SK-N-SH treated with all-trans-retinoic acid at 6 μM for 48 hours (cell line): ENCODE measurements at regions not wholly inside any gene's neighbourhood (a gene's known extent, or its start where the extent isn't known, plus 50 kb on each side); places are given as distances from the start of the nearest gene placed in this dataset.

Experiments used
- ATAC-seq: fragments of 200-7000 bp; cut with Tn5 transposase; 3 replicates; pipeline ENCODE4 v1.9.1; 2020; ENCODE audit warnings: mild to moderate bottlenecking, moderate library complexity
- ARNTL ChIP-seq: fragments of 450-650 bp; formaldehyde crosslinking; IDR thresholded peaks from 2 replicates; pipeline ENCODE4 v1.5.0; 2020; ENCODE audit warnings: low read depth, mild to moderate bottlenecking, moderate library complexity, borderline replicate concordance
- BACH2 ChIP-seq: fragments of 250-450 bp; sonication (Bioruptor Pico); IDR thresholded peaks from 2 replicates; pipeline ENCODE4 v1.9.0; 2021; ENCODE audit warnings: mild to moderate bottlenecking, borderline replicate concordance
- CREB5 ChIP-seq: fragments of 250-450 bp; sonication (Bioruptor Pico); IDR thresholded peaks from 2 replicates; pipeline ENCODE4 v1.5.1; 2020; ENCODE audit warnings: low read depth, mild to moderate bottlenecking, moderate library complexity
- CSDC2 ChIP-seq: fragments of 250-450 bp; sonication (Bioruptor Pico); IDR thresholded peaks from 2 replicates; pipeline ENCODE4 v1.5.0; 2020; ENCODE audit warnings: mild to moderate bottlenecking, moderate library complexity
- CSRNP3 ChIP-seq: fragments of 250-450 bp; sonication (Bioruptor Pico); IDR thresholded peaks from 2 replicates; pipeline ENCODE4 v1.5.1; 2021; ENCODE audit warnings: mild to moderate bottlenecking, moderate library complexity
- ESRRG ChIP-seq: fragments of 250-450 bp; sonication (Bioruptor Pico); IDR thresholded peaks from 2 replicates; pipeline ENCODE4 v1.6.1; 2021; ENCODE audit warnings: mild to moderate bottlenecking
- GLIS3 ChIP-seq: fragments of 250-450 bp; sonication (Bioruptor Pico); IDR thresholded peaks from 2 replicates; pipeline ENCODE4 v1.5.0; 2020; ENCODE audit warnings: mild to moderate bottlenecking, moderate library complexity
- ISL1 ChIP-seq: fragments of 250-450 bp; sonication (Bioruptor Pico); IDR thresholded peaks from 2 replicates; pipeline ENCODE4 v2.1.2; 2022; ENCODE audit warnings: mild to moderate bottlenecking, moderate library complexity
- OSR1 ChIP-seq: fragments of 250-450 bp; sonication (Bioruptor Pico); IDR thresholded peaks from 2 replicates; pipeline ENCODE4 v1.8.0; 2022; ENCODE audit warnings: moderate library complexity, mild to moderate bottlenecking, inconsistent platforms
- POU6F1 ChIP-seq: fragments of 250-450 bp; sonication (Bioruptor Pico); IDR thresholded peaks from 2 replicates; pipeline ENCODE4 v1.8.0; 2021; ENCODE audit warnings: low read depth, mild to moderate bottlenecking, moderate library complexity, borderline replicate concordance
- PPARA ChIP-seq: fragments of 250-450 bp; sonication (Bioruptor Pico); IDR thresholded peaks from 2 replicates; pipeline ENCODE4 v1.5.0; 2020; ENCODE audit warnings: mild to moderate bottlenecking, borderline replicate concordance
- SNAI2 ChIP-seq: fragments of 250-450 bp; sonication (Bioruptor Pico); IDR thresholded peaks from 2 replicates; pipeline ENCODE4 v1.5.0; 2020; ENCODE audit warnings: mild to moderate bottlenecking, moderate library complexity
- TCF4 ChIP-seq: fragments of 250-450 bp; sonication (Bioruptor Pico); IDR thresholded peaks from 2 replicates; pipeline ENCODE4 v1.8.0; 2021; ENCODE audit warnings: mild to moderate bottlenecking, moderate library complexity, borderline replicate concordance
- TOX ChIP-seq: fragments of 250-450 bp; sonication (Bioruptor Pico); IDR thresholded peaks from 2 replicates; pipeline ENCODE4 v1.8.0; 2021; ENCODE audit warnings: mild to moderate bottlenecking, moderate library complexity, borderline replicate concordance
- TSHZ2 ChIP-seq: fragments of 250-450 bp; sonication (Bioruptor Pico); IDR thresholded peaks from 2 replicates; pipeline ENCODE4 v1.5.0; 2020; ENCODE audit warnings: mild to moderate bottlenecking, moderate library complexity
- ZC3H10 ChIP-seq: fragments of 250-450 bp; sonication (Bioruptor Pico); IDR thresholded peaks from 2 replicates; pipeline ENCODE4 v1.5.1; 2021; ENCODE audit warnings: mild to moderate bottlenecking, moderate library complexity
- ZFP3 ChIP-seq: fragments of 250-450 bp; sonication (Bioruptor Pico); IDR thresholded peaks from 2 replicates; pipeline ENCODE4 v1.5.0; 2020; ENCODE audit warnings: mild to moderate bottlenecking, moderate library complexity
- ZNF70 ChIP-seq: fragments of 450-650 bp; formaldehyde crosslinking; IDR thresholded peaks from 2 replicates; pipeline ENCODE4 v1.5.0; 2020; ENCODE audit warnings: mild to moderate bottlenecking, moderate library complexity
- ZNF8 ChIP-seq: fragments of 450-650 bp; formaldehyde crosslinking; IDR thresholded peaks from 2 replicates; pipeline ENCODE4 v1.5.0; 2020; ENCODE audit warnings: mild to moderate bottlenecking, moderate library complexity
- TF ChIP-seq, protein P1 (sequence below): fragments of 250-450 bp; sonication (Bioruptor Pico); IDR thresholded peaks from 2 replicates; pipeline ENCODE4 v1.8.0; 2020; ENCODE audit warnings: mild to moderate bottlenecking, moderate library complexity, borderline replicate concordance

GRCh38 chr13:72570019-72570418 lies 157.4 kb downstream of the MZT1 start:
- no peak for ATAC-seq
- TF ChIP-seq CSRNP3 (CRISPR knock-in tag) (no peak), ARNTL (no peak), BACH2 (CRISPR knock-in tag) (no peak), GLIS3 (no peak), ESRRG (no peak), TCF4 (CRISPR knock-in tag) (no peak), TSHZ2 (CRISPR knock-in tag) (no peak), OSR1 (no peak), ZC3H10 (CRISPR knock-in tag) (no peak), SNAI2 (CRISPR knock-in tag) (no peak), CREB5 (CRISPR knock-in tag) (no peak), ISL1 (CRISPR knock-in tag) (no peak), POU6F1 (no peak), TOX (CRISPR knock-in tag) (no peak), CSDC2 (CRISPR knock-in tag) (no peak), ZNF8 (CRISPR knock-in tag) (no peak), PPARA (CRISPR knock-in tag) (no peak), ZFP3 (CRISPR knock-in tag) (no peak)

DNA sequence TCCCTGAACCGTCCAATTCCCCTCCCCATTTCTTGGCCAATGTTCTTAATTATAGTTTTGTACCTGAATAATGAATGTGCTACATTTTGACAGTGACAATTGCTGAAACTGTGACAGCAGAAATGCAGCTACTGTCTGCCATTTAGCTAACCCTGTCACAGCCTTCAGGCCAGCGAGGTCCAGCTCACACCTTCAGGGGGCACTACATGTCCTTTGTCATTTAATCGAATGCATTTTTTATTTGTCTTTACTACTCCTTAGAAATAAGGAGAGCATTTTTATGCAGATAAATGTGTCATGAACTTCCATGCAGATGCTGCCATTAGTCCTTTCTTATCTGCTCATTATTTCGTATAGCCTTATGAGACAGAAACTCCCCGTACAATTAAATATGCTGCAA lies 159.9 kb downstream of the MZT1 start:
- no peak for ATAC-seq
- TF ChIP-seq TSHZ2 (CRISPR knock-in tag) (no peak), OSR1 (no peak), ARNTL (no peak)
- TF ChIP-seq, protein P1, sequence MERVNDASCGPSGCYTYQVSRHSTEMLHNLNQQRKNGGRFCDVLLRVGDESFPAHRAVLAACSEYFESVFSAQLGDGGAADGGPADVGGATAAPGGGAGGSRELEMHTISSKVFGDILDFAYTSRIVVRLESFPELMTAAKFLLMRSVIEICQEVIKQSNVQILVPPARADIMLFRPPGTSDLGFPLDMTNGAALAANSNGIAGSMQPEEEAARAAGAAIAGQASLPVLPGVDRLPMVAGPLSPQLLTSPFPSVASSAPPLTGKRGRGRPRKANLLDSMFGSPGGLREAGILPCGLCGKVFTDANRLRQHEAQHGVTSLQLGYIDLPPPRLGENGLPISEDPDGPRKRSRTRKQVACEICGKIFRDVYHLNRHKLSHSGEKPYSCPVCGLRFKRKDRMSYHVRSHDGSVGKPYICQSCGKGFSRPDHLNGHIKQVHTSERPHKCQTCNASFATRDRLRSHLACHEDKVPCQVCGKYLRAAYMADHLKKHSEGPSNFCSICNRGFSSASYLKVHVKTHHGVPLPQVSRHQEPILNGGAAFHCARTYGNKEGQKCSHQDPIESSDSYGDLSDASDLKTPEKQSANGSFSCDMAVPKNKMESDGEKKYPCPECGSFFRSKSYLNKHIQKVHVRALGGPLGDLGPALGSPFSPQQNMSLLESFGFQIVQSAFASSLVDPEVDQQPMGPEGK (CRISPR knock-in tag): no peak

DNA sequence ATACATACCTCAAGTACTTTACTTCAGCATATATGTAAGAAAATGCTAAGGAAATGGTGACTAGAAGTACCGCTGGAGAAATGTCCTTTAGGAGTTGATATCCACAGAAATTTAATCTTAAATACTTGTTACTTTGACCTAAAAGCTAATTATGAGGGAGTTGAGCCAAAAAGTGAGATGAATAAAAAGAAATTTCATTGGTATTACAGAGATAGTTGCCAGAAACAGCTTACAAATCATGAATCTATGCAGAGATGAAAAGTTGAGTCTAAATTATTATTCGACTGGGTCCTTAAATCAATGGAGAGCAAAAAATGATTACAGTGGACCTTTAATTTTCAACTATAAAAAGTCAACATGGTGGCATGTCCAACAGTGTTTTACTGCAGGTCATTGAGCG lies 160.9 kb downstream of the MZT1 start:
- ATAC-seq: no peak
- TF ChIP-seq, protein P1 (CRISPR knock-in tag): no peak
- TF ChIP-seq ZNF70 (CRISPR knock-in tag) (no peak), SNAI2 (CRISPR knock-in tag) (no peak)
